Stimulated activated CD4-positive, alpha-beta T cell treated with anti-CD3 and anti-CD28 coated beads, Interleukin-4, amount 100 ng/mL, for 4 hours (primary cell): ENCODE measurements at regions not wholly inside any gene's neighbourhood (a gene's known extent, or its start where the extent isn't known, plus 50 kb on each side); places are given as distances from the start of the nearest gene placed in this dataset.
"Not testable (repeated sequence)": the region's sequence is repeated elsewhere in the genome, so short reads cannot be mapped to it uniquely, and the experiment has no call there.

Experiments
- DNase-seq, 2 experiments: peaks; one replicate each; pipeline ENCODE4 v3.0.0-alpha.2; 2020

- peak in 1 of 2 experiments; percentile 6 for DNase-seq
Measured at GRCh38 chr21:35204850-35205541, 155.9 kb upstream of the RUNX1 start.

GRCh38 chr21:35204125-35204524, 155.0 kb upstream of the RUNX1 start:
- DNase-seq: no peak

- DNase-seq: no peak
Measured at GRCh38 chr21:35203093-35203977, 154.2 kb upstream of the RUNX1 start.

- no peak for DNase-seq
Measured at GRCh38 chr21:35202431-35202830, 153.3 kb upstream of the RUNX1 start.

GRCh38 chr21:35201799-35202198, 152.7 kb upstream of the RUNX1 start:
- no peak for DNase-seq

- no peak for DNase-seq
Measured at GRCh38 chr21:35201288-35201687, 152.2 kb upstream of the RUNX1 start.

GRCh38 chr21:35199733-35200015, 150.6 kb upstream of the RUNX1 start:
- no peak for DNase-seq

GRCh38 chr21:35198982-35199732, 150.1 kb upstream of the RUNX1 start:
- no peak for DNase-seq

GRCh38 chr21:35198565-35198964, 149.5 kb upstream of the RUNX1 start:
- no peak for DNase-seq

GRCh38 chr21:35197992-35198431, 148.9 kb upstream of the RUNX1 start:
- DNase-seq: no peak

- DNase-seq: no peak
Measured at GRCh38 chr21:35197191-35197590, 148.1 kb upstream of the RUNX1 start.

GRCh38 chr21:35196128-35196527, 147.0 kb upstream of the RUNX1 start:
- no peak for DNase-seq

- no peak for DNase-seq
Measured at GRCh38 chr21:35195232-35195631, 146.1 kb upstream of the RUNX1 start.

- DNase-seq: no peak
Measured at GRCh38 chr21:35191754-35192153, 142.7 kb upstream of the RUNX1 start.

GRCh38 chr21:35191128-35191527, 142.0 kb upstream of the RUNX1 start:
- DNase-seq: no peak

GRCh38 chr21:35190201-35190701, 141.1 kb upstream of the RUNX1 start:
- DNase-seq: no peak

GRCh38 chr21:35189077-35189863, 140.2 kb upstream of the RUNX1 start:
- no peak for DNase-seq

- DNase-seq: not testable (repeated sequence)
Measured at GRCh38 chr21:35183389-35183788, 134.3 kb upstream of the RUNX1 start.

- DNase-seq: no peak
Measured at GRCh38 chr21:35179990-35180540, 131.0 kb upstream of the RUNX1 start.

- no peak for DNase-seq
Measured at GRCh38 chr21:35178827-35179226, 129.7 kb upstream of the RUNX1 start.

GRCh38 chr21:35178098-35178497, 129.0 kb upstream of the RUNX1 start:
- DNase-seq: no peak

- DNase-seq: no peak
Measured at GRCh38 chr21:35172231-35172630, 123.1 kb upstream of the RUNX1 start.
